Neural cell (in vitro differentiated cells): ENCODE measurements at regions not wholly inside any gene's neighbourhood (a gene's known extent, or its start where the extent isn't known, plus 50 kb on each side); places are given as distances from the start of the nearest gene placed in this dataset.

Experiments
- H2AFZ ChIP-seq: fragments of 200-600, 300-800 bp; sonication (generic), shearing (Covaris generic); 2 replicates; pipeline ENCODE4 v1.6.0; 2014; ENCODE audit warnings: low read depth, mild to moderate bottlenecking, antibody characterized with exemption, low read length, moderate library complexity
- H3F3A ChIP-seq: fragments of 200-600 bp; shearing (Covaris generic); 2 replicates; pipeline ENCODE4 v1.6.1; 2016; ENCODE audit warnings: mild to moderate bottlenecking, moderate library complexity, mixed read lengths, antibody characterized with exemption, low read length; ENCODE audit not compliant: insufficient read depth, poor library complexity, severe bottlenecking
- H3K27ac ChIP-seq: fragments of 200-600, 300-800 bp; sonication (generic), shearing (Covaris generic); 2 replicates; pipeline ENCODE4 v1.5.1; 2014; ENCODE audit warnings: mild to moderate bottlenecking, low read length, moderate library complexity
- H3K27me3 ChIP-seq: fragments of 300-800, 200-600 bp; sonication (generic), shearing (Covaris generic); 2 replicates; pipeline ENCODE4 v1.6.0; 2014; ENCODE audit warnings: mild to moderate bottlenecking, low read depth, low read length, moderate library complexity; ENCODE audit not compliant: insufficient read depth
- H3K36me3 ChIP-seq: fragments of 300-800, 200-600 bp; sonication (generic), shearing (Covaris generic); 2 replicates; pipeline ENCODE4 v1.5.1; 2014; ENCODE audit warnings: mild to moderate bottlenecking, antibody characterized with exemption, low read length, moderate library complexity; ENCODE audit not compliant: insufficient read depth
- H3K4me2 ChIP-seq: fragments of 300-800, 200-600 bp; sonication (generic), shearing (Covaris generic); 2 replicates; pipeline ENCODE4 v1.6.0; 2014; ENCODE audit warnings: mild to moderate bottlenecking, low read length
- H3K4me3 ChIP-seq: fragments of 300-800, 200-600 bp; sonication (generic), shearing (Covaris generic); 2 replicates; pipeline ENCODE4 v1.5.1; 2014; ENCODE audit warnings: mild to moderate bottlenecking, low read length, moderate library complexity
- H3K79me2 ChIP-seq: fragments of 200-600 bp; shearing (Covaris generic); replicated peaks from 2 replicates; pipeline ENCODE4 v1.6.0; 2014; ENCODE audit warnings: mild to moderate bottlenecking, low read length, moderate library complexity; ENCODE audit not compliant: insufficient read depth
- H3K9ac ChIP-seq: fragments of 300-800, 200-600 bp; sonication (generic), shearing (Covaris generic); 2 replicates; pipeline ENCODE4 v1.6.1; 2016; ENCODE audit warnings: mild to moderate bottlenecking, low read length, mixed read lengths
- H3K9me2 ChIP-seq: fragments of 200-600 bp; shearing (Covaris generic); 2 replicates; pipeline ENCODE4 v1.6.1; 2016; ENCODE audit warnings: mild to moderate bottlenecking, low read length, mixed read lengths; ENCODE audit not compliant: insufficient read depth
- H3K9me3 ChIP-seq: fragments of 200-600, 300-800 bp; sonication (generic), shearing (Covaris generic); 2 replicates; pipeline ENCODE4 v1.6.1; 2016; ENCODE audit warnings: mild to moderate bottlenecking, mixed run types, low read length, moderate library complexity, mixed read lengths
- H4K20me1 ChIP-seq: fragments of 200-600 bp; shearing (Covaris generic); 2 replicates; pipeline ENCODE4 v1.6.1; 2016; ENCODE audit warnings: mild to moderate bottlenecking, mixed run types; ENCODE audit not compliant: insufficient read depth
- EP300 ChIP-seq: fragments of 450-650 bp; conservative IDR thresholded peaks from 2 replicates; pipeline ENCODE4 v1.6.1; 2014; ENCODE audit warnings: antibody characterized with exemption, mild to moderate bottlenecking, moderate library complexity; ENCODE audit not compliant: poor library complexity, severe bottlenecking
- EZH2 ChIP-seq: fragments of 200-600, 300-800 bp; shearing (Covaris generic), sonication (generic); IDR thresholded peaks from 2 replicates; pipeline ENCODE4 v1.6.1; 2014; ENCODE audit warnings: antibody characterized with exemption, low read length, borderline replicate concordance, mild to moderate bottlenecking; ENCODE audit not compliant: insufficient read depth, poor library complexity, severe bottlenecking
- MXI1 ChIP-seq: fragments of 450-650 bp; conservative IDR thresholded peaks from 2 replicates; pipeline ENCODE4 v1.6.1; 2014; ENCODE audit warnings: antibody characterized with exemption, mild to moderate bottlenecking; ENCODE audit not compliant: poor library complexity, severe bottlenecking
- POLR2AphosphoS5 ChIP-seq: IDR thresholded peaks from 2 replicates; pipeline ENCODE4 v1.6.1; 2012
- RAD21 ChIP-seq: fragments of 450-650 bp; conservative IDR thresholded peaks from 2 replicates; pipeline ENCODE4 v1.6.1; 2014; ENCODE audit warnings: antibody characterized with exemption, mild to moderate bottlenecking, moderate library complexity
- SMC3 ChIP-seq: fragments of 450-650 bp; conservative IDR thresholded peaks from 2 replicates; pipeline ENCODE4 v1.6.1; 2014; ENCODE audit warnings: antibody characterized with exemption, mild to moderate bottlenecking, moderate library complexity; ENCODE audit not compliant: poor library complexity
- TAF1 ChIP-seq: IDR thresholded peaks from 2 replicates; pipeline ENCODE4 v1.6.1; 2012; ENCODE audit warnings: low read depth
- TF ChIP-seq, protein P1 (sequence below): IDR thresholded peaks from 2 replicates; pipeline ENCODE4 v1.6.1; 2012; ENCODE audit warnings: borderline replicate concordance
- TF ChIP-seq, protein P2 (sequence below): fragments of 450-650 bp; IDR thresholded peaks from 2 replicates; pipeline ENCODE4 v1.5.1; 2014; ENCODE audit warnings: antibody characterized with exemption, mild to moderate bottlenecking, moderate library complexity; ENCODE audit not compliant: poor library complexity, severe bottlenecking

DNA sequence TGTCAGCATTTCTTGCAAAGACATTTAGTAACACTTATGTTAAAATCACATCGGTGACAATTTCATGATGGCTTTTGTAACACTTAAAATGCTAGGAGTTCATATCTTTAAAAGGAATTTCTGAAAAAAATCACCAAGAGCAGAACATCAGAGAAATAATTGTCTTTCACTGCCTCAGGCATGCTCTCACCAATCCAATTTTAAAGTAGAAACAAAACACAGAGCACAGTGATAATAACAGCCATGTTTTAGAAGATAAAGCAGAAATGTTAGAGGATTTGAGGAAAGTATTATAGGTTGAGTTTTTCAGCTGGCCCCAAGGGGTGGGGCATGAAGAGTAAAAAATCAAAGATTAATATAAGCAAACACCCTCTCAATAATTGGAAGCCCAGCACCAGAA, 1037.6 kb downstream of the DSC3 start:
- Histone ChIP-seq H3K4me2 (no peak overlapping the region), H4K20me1 (no peaks in the 10 kb centered on the region), H3K27me3 (no peaks in the 10 kb centered on the region), H3K36me3 (no peaks in the 10 kb centered on the region), H3F3A (no peaks in the 10 kb centered on the region), H3K79me2 (no peaks in the 10 kb centered on the region), H2AFZ (no peak overlapping the region), H3K9me2 (no peaks in the 10 kb centered on the region), H3K9me3 (no peaks in the 10 kb centered on the region), H3K4me3 (no peak overlapping the region), H3K9ac (no peak overlapping the region), H3K27ac (no peak overlapping the region)
- TF ChIP-seq, protein P1, sequence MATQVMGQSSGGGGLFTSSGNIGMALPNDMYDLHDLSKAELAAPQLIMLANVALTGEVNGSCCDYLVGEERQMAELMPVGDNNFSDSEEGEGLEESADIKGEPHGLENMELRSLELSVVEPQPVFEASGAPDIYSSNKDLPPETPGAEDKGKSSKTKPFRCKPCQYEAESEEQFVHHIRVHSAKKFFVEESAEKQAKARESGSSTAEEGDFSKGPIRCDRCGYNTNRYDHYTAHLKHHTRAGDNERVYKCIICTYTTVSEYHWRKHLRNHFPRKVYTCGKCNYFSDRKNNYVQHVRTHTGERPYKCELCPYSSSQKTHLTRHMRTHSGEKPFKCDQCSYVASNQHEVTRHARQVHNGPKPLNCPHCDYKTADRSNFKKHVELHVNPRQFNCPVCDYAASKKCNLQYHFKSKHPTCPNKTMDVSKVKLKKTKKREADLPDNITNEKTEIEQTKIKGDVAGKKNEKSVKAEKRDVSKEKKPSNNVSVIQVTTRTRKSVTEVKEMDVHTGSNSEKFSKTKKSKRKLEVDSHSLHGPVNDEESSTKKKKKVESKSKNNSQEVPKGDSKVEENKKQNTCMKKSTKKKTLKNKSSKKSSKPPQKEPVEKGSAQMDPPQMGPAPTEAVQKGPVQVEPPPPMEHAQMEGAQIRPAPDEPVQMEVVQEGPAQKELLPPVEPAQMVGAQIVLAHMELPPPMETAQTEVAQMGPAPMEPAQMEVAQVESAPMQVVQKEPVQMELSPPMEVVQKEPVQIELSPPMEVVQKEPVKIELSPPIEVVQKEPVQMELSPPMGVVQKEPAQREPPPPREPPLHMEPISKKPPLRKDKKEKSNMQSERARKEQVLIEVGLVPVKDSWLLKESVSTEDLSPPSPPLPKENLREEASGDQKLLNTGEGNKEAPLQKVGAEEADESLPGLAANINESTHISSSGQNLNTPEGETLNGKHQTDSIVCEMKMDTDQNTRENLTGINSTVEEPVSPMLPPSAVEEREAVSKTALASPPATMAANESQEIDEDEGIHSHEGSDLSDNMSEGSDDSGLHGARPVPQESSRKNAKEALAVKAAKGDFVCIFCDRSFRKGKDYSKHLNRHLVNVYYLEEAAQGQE, result no peak
- no peak for TF ChIP-seq TAF1
- TF ChIP-seq, protein P2, sequence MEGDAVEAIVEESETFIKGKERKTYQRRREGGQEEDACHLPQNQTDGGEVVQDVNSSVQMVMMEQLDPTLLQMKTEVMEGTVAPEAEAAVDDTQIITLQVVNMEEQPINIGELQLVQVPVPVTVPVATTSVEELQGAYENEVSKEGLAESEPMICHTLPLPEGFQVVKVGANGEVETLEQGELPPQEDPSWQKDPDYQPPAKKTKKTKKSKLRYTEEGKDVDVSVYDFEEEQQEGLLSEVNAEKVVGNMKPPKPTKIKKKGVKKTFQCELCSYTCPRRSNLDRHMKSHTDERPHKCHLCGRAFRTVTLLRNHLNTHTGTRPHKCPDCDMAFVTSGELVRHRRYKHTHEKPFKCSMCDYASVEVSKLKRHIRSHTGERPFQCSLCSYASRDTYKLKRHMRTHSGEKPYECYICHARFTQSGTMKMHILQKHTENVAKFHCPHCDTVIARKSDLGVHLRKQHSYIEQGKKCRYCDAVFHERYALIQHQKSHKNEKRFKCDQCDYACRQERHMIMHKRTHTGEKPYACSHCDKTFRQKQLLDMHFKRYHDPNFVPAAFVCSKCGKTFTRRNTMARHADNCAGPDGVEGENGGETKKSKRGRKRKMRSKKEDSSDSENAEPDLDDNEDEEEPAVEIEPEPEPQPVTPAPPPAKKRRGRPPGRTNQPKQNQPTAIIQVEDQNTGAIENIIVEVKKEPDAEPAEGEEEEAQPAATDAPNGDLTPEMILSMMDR, result no peak
- TF ChIP-seq SMC3, result no peak
- TF ChIP-seq EP300, result no peak
- TF ChIP-seq EZH2, result no peak
- TF ChIP-seq MXI1, result no peak
- TF ChIP-seq RAD21, result no peak
- TF ChIP-seq POLR2AphosphoS5, result no peak

DNA sequence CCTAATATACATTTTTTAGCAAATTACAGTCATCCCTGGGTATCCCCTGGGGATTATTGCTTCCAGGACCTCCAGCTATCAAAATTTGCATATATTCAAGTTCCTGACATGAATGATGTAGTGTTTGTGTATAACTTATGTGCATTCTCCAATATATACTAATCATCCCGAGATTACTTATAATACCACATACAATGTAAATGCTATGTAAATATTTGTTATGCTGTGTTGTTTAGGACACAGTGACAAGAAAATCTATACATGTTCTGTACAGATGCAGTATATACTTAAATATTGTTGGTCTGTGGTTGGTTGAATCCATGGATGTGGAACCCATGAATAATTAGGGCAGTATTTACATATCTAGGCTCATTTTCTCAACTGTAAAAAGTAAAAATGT, 1060.3 kb downstream of the DSC3 start:
- Histone ChIP-seq H3K79me2 (no peaks in the 10 kb centered on the region), H3K9me2 (no peaks in the 10 kb centered on the region), H3F3A (no peaks in the 10 kb centered on the region), H3K4me2 (no peak overlapping the region), H2AFZ (no peak overlapping the region), H3K4me3 (no peak overlapping the region), H3K9me3 (no peaks in the 10 kb centered on the region), H3K9ac (no peak overlapping the region), H3K36me3 (no peaks in the 10 kb centered on the region), H4K20me1 (no peaks in the 10 kb centered on the region), H3K27me3 (no peaks in the 10 kb centered on the region), H3K27ac (no peak overlapping the region)
- TF ChIP-seq EP300, result no peak
- TF ChIP-seq, protein P2, result no peak
- no peak for TF ChIP-seq TAF1
- TF ChIP-seq EZH2, result no peak
- no peak for TF ChIP-seq POLR2AphosphoS5
- no peak for TF ChIP-seq MXI1
- TF ChIP-seq, protein P1, result no peak
- no peak for TF ChIP-seq RAD21
- no peak for TF ChIP-seq SMC3
